ENCODE measurements at regions not wholly inside any gene's neighbourhood (a gene's known extent, or its start where the extent isn't known, plus 50 kb on each side); places are given as distances from the start of the nearest gene placed in this dataset.

GRCh38 chr1:73626326-73626725 lies 571.6 kb downstream of the LRRIQ3 start:
- BruUV-seq (replicated peaks): no TSS peak
- DNase-seq: peak in 1 of 2 experiments; percentile 6
- TF ChIP-seq CTCF (conservative IDR thresholded peaks at IDR 0.05): no peak
- TF ChIP-seq EZH2 (IDR thresholded peaks at IDR 0.05; ENCODE audit: low read depth): no peak
- no peak overlapping the region for H3K4me3 ChIP-seq
- no peaks in the 10 kb centered on the region for H3K79me2 ChIP-seq (ENCODE audit: low read depth)
- ChIA-PET CTCF (no interaction called here), POLR2A (ENCODE audit: unreplicated experiment) (no interaction called here)
- intact Hi-C loops (cut with micrococcal nuclease; ENCODE audit: unreplicated experiment): no loop called here
- H4K20me1 ChIP-seq (ENCODE audit: insufficient read depth): no peaks in the 10 kb centered on the region
- H3K27ac ChIP-seq: no peak overlapping the region
- no peaks in the 10 kb centered on the region for H3K27me3 ChIP-seq (ENCODE audit: insufficient read depth, low read depth)
- no peak overlapping the region for H3K4me2 ChIP-seq
- H3K4me1 ChIP-seq (replicated peaks; ENCODE audit: insufficient read depth): no peaks in the 10 kb centered on the region
- no peaks in the 10 kb centered on the region for H3K9me3 ChIP-seq (ENCODE audit: insufficient read depth, low read depth)
- H3K9me2 ChIP-seq (ENCODE audit: insufficient read depth): no peaks in the 10 kb centered on the region
- H3K36me3 ChIP-seq (ENCODE audit: low read depth): no peaks in the 10 kb centered on the region
- H2AFZ ChIP-seq: no peak overlapping the region
- H3F3A ChIP-seq (ENCODE audit: insufficient read depth, low read depth): no peaks in the 10 kb centered on the region

GRCh38 chr1:73623946-73624345 lies 574.0 kb downstream of the LRRIQ3 start:
- no peaks in the 10 kb centered on the region for H3F3A ChIP-seq (ENCODE audit: insufficient read depth, low read depth)
- CTCF ChIA-PET: no interaction called here
- H3K36me3 ChIP-seq (ENCODE audit: low read depth): no peaks in the 10 kb centered on the region
- no peaks in the 10 kb centered on the region for H3K4me1 ChIP-seq (replicated peaks; ENCODE audit: insufficient read depth)
- DNase-seq: no peak
- intact Hi-C loops (cut with micrococcal nuclease; ENCODE audit: unreplicated experiment): no loop called here
- BruUV-seq (replicated peaks): no TSS peak
- no peaks in the 10 kb centered on the region for H3K9me3 ChIP-seq (ENCODE audit: insufficient read depth, low read depth)
- no peak overlapping the region for H3K27ac ChIP-seq
- no peak overlapping the region for H2AFZ ChIP-seq
- TF ChIP-seq EZH2 (IDR thresholded peaks at IDR 0.05; ENCODE audit: low read depth): no peak
- no peaks in the 10 kb centered on the region for H3K9me2 ChIP-seq (ENCODE audit: insufficient read depth)
- H3K4me2 ChIP-seq: no peak overlapping the region
- POLR2A ChIA-PET (ENCODE audit: unreplicated experiment): no interaction called here
- H3K27me3 ChIP-seq (ENCODE audit: insufficient read depth, low read depth): no peaks in the 10 kb centered on the region
- no peaks in the 10 kb centered on the region for H3K79me2 ChIP-seq (ENCODE audit: low read depth)
- no peaks in the 10 kb centered on the region for H4K20me1 ChIP-seq (ENCODE audit: insufficient read depth)
- no peak overlapping the region for H3K4me3 ChIP-seq

- no TSS peak for BruUV-seq (replicated peaks)
- no peak for DNase-seq
- TF ChIP-seq EZH2 (IDR thresholded peaks at IDR 0.05; ENCODE audit: low read depth): no peak
- no peak for TF ChIP-seq CTCF (conservative IDR thresholded peaks at IDR 0.05)
- Histone ChIP-seq H3K79me2 (ENCODE audit: low read depth) (no peaks in the 10 kb centered on the region), H3K4me3 (no peak overlapping the region), H3K9me3 (ENCODE audit: insufficient read depth, low read depth) (no peaks in the 10 kb centered on the region), H3K4me1 (replicated peaks; ENCODE audit: insufficient read depth) (no peaks in the 10 kb centered on the region), H3K27ac (no peak overlapping the region), H4K20me1 (ENCODE audit: insufficient read depth) (no peaks in the 10 kb centered on the region), H3K4me2 (no peak overlapping the region), H3K36me3 (ENCODE audit: low read depth) (no peaks in the 10 kb centered on the region), H3F3A (ENCODE audit: insufficient read depth, low read depth) (no peaks in the 10 kb centered on the region), H2AFZ (no peak overlapping the region), H3K9me2 (ENCODE audit: insufficient read depth) (no peaks in the 10 kb centered on the region), H3K27me3 (ENCODE audit: insufficient read depth, low read depth) (no peaks in the 10 kb centered on the region)
- ChIA-PET CTCF (no interaction called here), POLR2A (ENCODE audit: unreplicated experiment) (no interaction called here)
- intact Hi-C loops (cut with micrococcal nuclease; ENCODE audit: unreplicated experiment): no loop called here
Measured at GRCh38 chr1:73617145-73617544, 580.8 kb downstream of the LRRIQ3 start.

- Histone ChIP-seq H3K9me2 (ENCODE audit: insufficient read depth) (no peaks in the 10 kb centered on the region; the same call in 1 of the 2 replicates), H3K9me3 (ENCODE audit: insufficient read depth, low read depth) (no peaks in the 10 kb centered on the region), H2AFZ (no peak overlapping the region), H3K4me3 (no peak overlapping the region), H3K79me2 (ENCODE audit: low read depth) (no peaks in the 10 kb centered on the region), H3F3A (ENCODE audit: insufficient read depth, low read depth) (no peaks in the 10 kb centered on the region), H3K27ac (no peak overlapping the region), H3K36me3 (ENCODE audit: low read depth) (no peaks in the 10 kb centered on the region), H3K4me1 (replicated peaks; ENCODE audit: insufficient read depth) (no peaks in the 10 kb centered on the region), H3K4me2 (no peak overlapping the region), H3K27me3 (ENCODE audit: insufficient read depth, low read depth) (no peaks in the 10 kb centered on the region), H4K20me1 (ENCODE audit: insufficient read depth) (no peaks in the 10 kb centered on the region)
- no peak for DNase-seq
- TF ChIP-seq EZH2 (IDR thresholded peaks at IDR 0.05; ENCODE audit: low read depth) (no peak), CTCF (conservative IDR thresholded peaks at IDR 0.05) (no peak)
- CTCF ChIA-PET: no interaction called here
- POLR2A ChIA-PET (ENCODE audit: unreplicated experiment): interaction anchor here (0.7 kb wide), 1 partner anchor 19 kb away, joined by 3 read pairs; no protein-coding TSS in a partner anchor
- intact Hi-C loops (cut with micrococcal nuclease; ENCODE audit: unreplicated experiment): no loop called here
- no TSS peak for BruUV-seq (replicated peaks)
Measured at GRCh38 chr1:73611681-73612080, 586.3 kb downstream of the LRRIQ3 start.

All from PC-9 (cell line).